ENCODE measurements at regions not wholly inside any gene's neighbourhood (a gene's known extent, or its start where the extent isn't known, plus 50 kb on each side); places are given as distances from the start of the nearest gene placed in this dataset.
"Not testable (repeated sequence)": the region's sequence is repeated elsewhere in the genome, so short reads cannot be mapped to it uniquely, and the experiment has no call there.

DNA sequence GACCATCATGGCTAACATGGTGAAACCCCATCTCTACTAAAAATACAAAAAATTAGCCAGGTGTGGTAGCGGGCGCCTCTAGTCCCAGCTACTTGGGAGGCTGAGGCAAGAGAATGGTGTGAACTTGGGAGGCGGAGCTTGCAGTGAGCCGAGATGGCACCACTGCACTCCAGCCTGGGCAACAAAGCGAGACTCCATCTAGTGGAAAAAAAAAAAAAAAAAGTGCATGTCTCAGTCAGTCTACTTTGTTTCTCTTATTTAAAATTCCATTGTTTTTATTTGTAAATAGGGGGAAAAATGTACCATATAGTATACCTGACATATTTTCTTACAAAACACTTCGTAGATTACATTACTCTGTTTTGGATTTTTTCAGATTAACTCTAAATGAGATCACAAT is 1471.4 kb downstream of the SUCLG1 start:
- H3K36me3 Mint-ChIP-seq, CTCF ChIA-PET, H3K27me3 Mint-ChIP-seq, DNase-seq, H3K27ac Mint-ChIP-seq, H3K4me1 Mint-ChIP-seq, H3K4me3 Mint-ChIP-seq: not testable (repeated sequence)
- H3K9me3 Mint-ChIP-seq = peaks cover 16% of the 10 kb centered on the region

DNA sequence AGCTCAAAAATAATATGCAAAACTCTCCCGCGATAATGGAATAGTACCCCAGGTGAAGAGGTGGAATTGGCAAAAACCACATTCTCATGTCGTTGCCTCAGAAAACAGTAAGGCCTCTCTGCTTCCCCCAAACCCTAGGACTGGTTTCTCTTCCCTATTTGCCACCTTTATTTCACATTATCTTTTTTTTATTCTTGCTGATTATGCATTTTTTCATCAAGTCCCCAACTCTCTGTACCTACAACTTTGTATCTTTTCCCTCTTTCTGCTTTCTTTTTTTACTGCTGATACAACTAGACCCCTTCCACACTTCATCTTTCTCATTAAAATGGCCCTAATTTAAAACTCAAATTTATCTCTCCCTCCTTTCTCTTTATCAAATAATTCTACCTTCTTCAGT is 1472.2 kb downstream of the SUCLG1 start:
- Mint-ChIP-seq H3K4me3 (no peak overlapping the region), H3K36me3 (no peaks in the 10 kb centered on the region), H3K9me3 (peaks cover 16% of the 10 kb centered on the region), H3K4me1 (no peaks in the 10 kb centered on the region), H3K27me3 (no peaks in the 10 kb centered on the region), H3K27ac (no peak overlapping the region)
- CTCF ChIA-PET = no interaction called here
- no peak for DNase-seq

DNA sequence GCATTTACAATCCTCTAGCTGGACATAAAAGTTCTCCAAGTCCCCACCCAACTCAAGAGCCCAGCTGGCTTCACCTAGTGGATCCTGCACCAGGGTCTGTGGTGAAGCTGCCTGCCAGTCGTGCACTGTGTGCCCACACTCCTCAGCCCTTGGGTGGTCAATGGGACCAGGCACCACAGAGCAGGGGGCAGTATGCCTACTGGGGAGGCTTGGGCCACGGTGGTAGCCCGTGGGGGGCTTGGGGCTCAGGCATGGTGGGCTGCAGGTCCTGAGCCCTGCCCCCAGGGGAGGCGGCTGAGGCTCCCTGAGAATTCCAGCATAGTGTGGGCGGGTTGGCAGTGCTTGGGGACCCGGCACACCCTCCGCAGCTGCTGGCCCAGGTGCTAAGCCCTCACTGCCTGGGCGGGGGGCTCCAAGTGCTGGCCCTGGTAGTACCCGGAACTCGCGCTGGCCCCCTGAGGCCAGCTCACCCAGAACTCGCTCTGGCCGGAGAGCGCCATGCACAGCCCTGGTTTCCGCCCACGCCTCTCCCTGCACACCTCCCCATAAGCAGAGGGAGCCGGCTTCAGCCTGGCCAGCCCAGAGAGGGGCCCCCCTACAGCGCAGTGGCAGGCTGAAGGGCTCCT is 1473.4 kb downstream of the SUCLG1 start:
- Mint-ChIP-seq H3K27me3 (no peaks in the 10 kb centered on the region), H3K4me1 (no peaks in the 10 kb centered on the region), H3K27ac (no peak overlapping the region), H3K9me3 (peaks cover 14% of the 10 kb centered on the region), H3K36me3 (no peaks in the 10 kb centered on the region), H3K4me3 (no peak overlapping the region)
- CTCF ChIA-PET = no interaction called here
- no peak for DNase-seq

DNA sequence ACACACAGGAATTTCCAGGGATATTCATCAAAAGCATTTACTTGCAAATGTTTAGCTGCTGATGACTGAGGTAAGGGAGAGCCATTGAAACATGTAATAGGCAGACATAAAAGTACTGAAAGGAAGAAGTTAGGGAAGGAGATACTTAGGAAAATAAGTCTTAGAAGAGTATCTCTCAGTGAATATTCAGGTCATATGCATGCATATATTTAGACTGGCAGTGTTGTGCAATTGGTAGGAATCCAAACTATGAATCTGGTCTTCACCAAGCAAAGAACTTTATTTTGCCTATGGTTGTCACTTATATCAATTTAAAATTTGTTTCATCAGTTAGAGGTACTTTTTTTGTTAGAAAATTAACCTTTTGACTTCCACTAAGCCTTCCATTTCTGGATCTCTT is 1490.7 kb downstream of the SUCLG1 start:
- no peak overlapping the region for H3K4me3 Mint-ChIP-seq

DNA sequence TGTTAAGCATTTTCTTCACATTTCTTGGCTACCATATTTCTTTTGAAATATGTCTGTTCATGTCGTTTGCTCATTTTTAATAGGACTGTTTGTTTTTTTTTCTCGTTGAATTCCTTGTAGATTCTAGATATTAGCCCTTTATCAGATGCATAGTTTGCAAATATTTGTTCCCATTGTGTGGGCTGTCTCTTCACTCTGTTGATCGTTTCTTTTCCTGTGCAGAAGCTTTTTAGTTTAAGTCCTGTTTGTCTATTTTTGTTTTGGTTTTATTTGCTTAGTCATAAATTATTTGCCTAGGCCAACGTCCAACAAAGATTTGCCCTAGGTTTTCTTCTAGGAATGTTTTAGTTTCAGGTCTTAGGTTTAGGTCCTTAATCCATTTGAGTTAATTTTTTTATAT is 1494.7 kb downstream of the SUCLG1 start:
- Mint-ChIP-seq H3K27me3 (no peaks in the 10 kb centered on the region), H3K4me3 (no peak overlapping the region), H3K27ac (no peak overlapping the region), H3K36me3 (no peaks in the 10 kb centered on the region), H3K9me3 (peaks cover 12% of the 10 kb centered on the region), H3K4me1 (no peaks in the 10 kb centered on the region)
- CTCF ChIA-PET = no interaction called here
- DNase-seq = no peak

More for the DNA sequence above, 1490.7 kb downstream of the SUCLG1 start:
- Mint-ChIP-seq H3K4me1 (no peaks in the 10 kb centered on the region), H3K36me3 (no peaks in the 10 kb centered on the region), H3K27ac (no peak overlapping the region), H3K9me3 (peaks cover 15% of the 10 kb centered on the region), H3K27me3 (no peaks in the 10 kb centered on the region)
- DNase-seq = no peak
- CTCF ChIA-PET = no interaction called here

DNA sequence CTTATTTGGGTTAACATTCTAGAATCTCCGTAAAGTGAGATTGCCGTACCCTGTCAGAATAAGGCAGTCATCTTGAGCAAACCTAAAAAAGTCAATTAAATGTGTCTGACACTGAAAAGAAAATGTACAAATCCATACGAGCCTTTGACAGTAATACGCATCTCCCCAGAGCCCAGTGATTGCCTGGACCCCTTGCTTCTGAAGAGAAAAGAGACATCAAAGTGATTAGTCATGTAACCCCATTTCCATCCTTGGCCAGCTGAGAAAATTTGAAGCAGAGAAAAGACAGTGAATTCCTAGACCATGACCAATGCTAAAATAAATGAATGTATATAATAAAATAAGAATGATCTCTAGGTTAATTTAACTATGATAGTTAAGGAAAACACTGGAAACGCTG is 1499.4 kb downstream of the SUCLG1 start:
- H3K27ac Mint-ChIP-seq = no peak overlapping the region
- CTCF ChIA-PET = no interaction called here
- H3K9me3 Mint-ChIP-seq = peaks cover 7% of the 10 kb centered on the region
- no peaks in the 10 kb centered on the region for H3K4me1 Mint-ChIP-seq
- H3K36me3 Mint-ChIP-seq = no peaks in the 10 kb centered on the region
- H3K27me3 Mint-ChIP-seq = no peaks in the 10 kb centered on the region
- DNase-seq = no peak
- no peak overlapping the region for H3K4me3 Mint-ChIP-seq

DNA sequence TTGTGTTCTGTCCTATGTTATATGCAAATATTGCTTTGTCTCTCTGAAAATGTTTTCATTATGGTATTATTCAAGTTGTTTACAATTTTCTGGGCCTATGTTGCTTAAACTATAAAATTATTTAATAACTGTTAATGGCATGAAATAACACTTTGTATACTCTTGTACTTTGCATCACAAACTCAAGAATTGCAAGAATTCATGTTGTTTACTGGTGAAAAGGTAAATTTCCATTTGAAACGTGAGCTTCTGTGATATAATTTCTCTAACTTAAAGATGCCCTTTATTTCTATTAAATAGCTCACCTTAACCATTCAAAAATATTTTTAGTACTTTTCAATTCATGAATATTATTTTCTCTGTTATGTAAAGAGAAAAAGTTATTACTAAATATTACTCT is 1504.2 kb downstream of the SUCLG1 start:
- CTCF ChIA-PET = no interaction called here
- no peaks in the 10 kb centered on the region for H3K36me3 Mint-ChIP-seq
- no peak overlapping the region for H3K4me3 Mint-ChIP-seq
- no peak overlapping the region for H3K27ac Mint-ChIP-seq
- no peaks in the 10 kb centered on the region for H3K27me3 Mint-ChIP-seq
- peaks cover 4% of the 10 kb centered on the region for H3K9me3 Mint-ChIP-seq
- no peaks in the 10 kb centered on the region for H3K4me1 Mint-ChIP-seq
- no peak for DNase-seq

DNA sequence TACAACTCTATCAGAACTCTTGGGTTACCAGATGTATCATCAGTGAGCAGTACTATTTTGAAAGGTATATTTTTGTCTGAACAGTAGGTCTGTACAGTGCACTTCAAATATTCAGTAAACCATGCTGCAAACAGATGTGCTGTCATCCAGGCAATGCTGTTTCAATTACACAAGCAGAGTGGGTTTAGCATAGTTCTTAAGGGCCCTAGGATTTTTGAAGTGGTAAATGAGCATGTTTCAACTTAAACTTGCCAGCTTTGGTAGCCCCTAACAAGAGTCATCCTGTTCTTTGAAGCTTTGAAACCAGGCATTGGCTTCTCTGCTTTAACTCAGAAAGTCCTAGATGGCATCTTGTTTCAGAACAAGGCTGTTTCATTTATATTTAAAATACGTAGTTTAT is 1519.9 kb downstream of the SUCLG1 start:
- H3K27me3 Mint-ChIP-seq = no peaks in the 10 kb centered on the region
- no peak overlapping the region for H3K4me3 Mint-ChIP-seq
- no peak overlapping the region for H3K27ac Mint-ChIP-seq
- H3K9me3 Mint-ChIP-seq = peaks cover 11% of the 10 kb centered on the region
- DNase-seq = no peak
- H3K4me1 Mint-ChIP-seq = no peaks in the 10 kb centered on the region
- CTCF ChIA-PET = no interaction called here
- no peaks in the 10 kb centered on the region for H3K36me3 Mint-ChIP-seq

DNA sequence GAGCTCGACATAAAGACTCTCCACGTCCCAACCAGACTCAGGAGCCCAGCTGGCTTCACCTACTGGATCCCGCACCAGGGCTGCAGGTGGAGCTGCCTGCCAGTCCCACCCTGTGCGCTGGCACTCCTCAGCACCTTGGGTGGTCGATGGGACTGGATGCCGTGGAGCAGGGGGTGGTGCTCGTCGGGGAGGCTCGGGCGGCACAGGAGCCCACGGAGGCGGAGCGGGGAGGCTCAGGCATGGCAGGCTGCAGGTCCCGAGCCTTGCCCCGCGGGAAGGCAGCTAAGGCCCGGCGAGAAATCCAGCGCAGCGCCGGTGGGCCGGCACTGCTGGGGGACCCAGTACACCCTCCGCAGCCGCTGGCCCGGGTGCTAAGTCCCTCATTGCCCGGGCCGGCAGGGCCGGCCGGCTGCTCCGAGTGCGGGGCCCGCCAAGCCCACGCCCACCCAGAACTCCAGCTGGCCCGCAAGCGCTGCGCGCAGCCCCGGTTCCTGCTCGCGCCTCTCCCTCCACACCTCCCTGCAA is 1520.7 kb downstream of the SUCLG1 start:
- H3K36me3 Mint-ChIP-seq, DNase-seq, H3K27me3 Mint-ChIP-seq, CTCF ChIA-PET, H3K4me3 Mint-ChIP-seq, H3K27ac Mint-ChIP-seq, H3K4me1 Mint-ChIP-seq: not testable (repeated sequence)
- peaks cover 10% of the 10 kb centered on the region for H3K9me3 Mint-ChIP-seq

DNA sequence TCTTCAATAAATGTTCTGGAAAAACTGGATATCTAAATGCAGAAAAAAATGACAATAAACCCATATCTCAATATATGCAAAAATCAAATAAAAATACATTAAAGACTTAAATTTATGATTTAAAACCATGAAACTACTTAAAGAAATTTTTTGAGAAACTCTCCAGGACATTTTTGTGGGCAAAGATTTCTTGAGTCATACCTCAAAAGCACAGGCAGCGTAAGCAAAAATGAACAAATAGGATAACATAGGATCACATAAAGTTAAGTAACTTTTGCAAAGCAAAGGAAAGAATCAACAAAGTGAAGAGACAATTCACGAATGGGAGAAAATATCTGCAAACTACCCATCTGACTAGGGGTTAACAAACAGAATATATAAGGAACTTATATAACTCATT is 1545.5 kb downstream of the SUCLG1 start:
- no peaks in the 10 kb centered on the region for H3K27me3 Mint-ChIP-seq

DNA sequence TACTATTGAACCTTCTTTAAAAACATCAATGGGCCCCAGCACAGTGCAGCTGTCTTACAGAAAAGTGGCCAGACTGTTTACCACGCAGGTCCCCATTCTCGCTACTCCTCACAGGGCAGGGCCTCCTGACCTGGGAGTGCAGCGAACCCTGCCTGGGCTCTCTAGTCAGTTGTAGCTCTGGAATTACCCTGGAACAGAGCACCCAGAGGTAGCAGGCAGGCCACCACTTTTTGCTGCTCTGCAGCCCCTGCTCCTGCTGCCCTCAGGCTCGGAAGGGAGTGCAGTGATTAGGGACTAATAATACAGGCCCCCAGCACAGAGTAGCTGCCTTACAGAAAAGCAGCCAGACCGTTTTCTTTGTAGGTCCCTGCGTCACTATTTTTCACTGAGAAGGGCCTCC is 1563.0 kb downstream of the SUCLG1 start:
- no peak for DNase-seq
- CTCF ChIA-PET = no interaction called here
- Mint-ChIP-seq H3K27me3 (no peaks in the 10 kb centered on the region), H3K4me3 (no peak overlapping the region), H3K9me3 (peaks cover 5% of the 10 kb centered on the region), H3K27ac (no peak overlapping the region), H3K4me1 (no peaks in the 10 kb centered on the region), H3K36me3 (no peaks in the 10 kb centered on the region)

More for the DNA sequence above, 1545.5 kb downstream of the SUCLG1 start:
- Mint-ChIP-seq H3K4me1 (no peaks in the 10 kb centered on the region), H3K36me3 (no peaks in the 10 kb centered on the region), H3K4me3 (no peak overlapping the region), H3K9me3 (peaks cover 1% of the 10 kb centered on the region), H3K27ac (no peak overlapping the region)
- CTCF ChIA-PET = no interaction called here
- DNase-seq = no peak

DNA sequence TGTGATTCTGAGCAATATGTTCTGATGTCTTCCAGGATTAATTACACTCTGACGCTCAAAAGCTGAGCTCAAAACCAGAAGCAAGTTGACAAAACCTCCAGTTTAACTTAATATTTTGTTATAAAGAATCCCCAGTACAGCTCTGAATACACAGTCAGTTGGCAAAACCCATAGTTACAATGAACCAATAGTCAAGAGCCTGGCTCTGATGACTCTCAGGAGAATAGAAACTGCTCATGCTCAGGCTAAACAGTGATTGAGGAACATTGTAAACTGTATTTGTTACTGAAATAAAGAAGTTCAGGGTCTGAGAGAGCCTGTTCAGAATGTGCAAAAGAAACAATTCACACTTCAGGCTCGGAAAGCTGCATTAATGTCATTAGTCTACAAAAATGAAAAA is 1565.9 kb downstream of the SUCLG1 start:
- Mint-ChIP-seq H3K4me3 (no peak overlapping the region), H3K27me3 (no peaks in the 10 kb centered on the region), H3K9me3 (peaks cover 5% of the 10 kb centered on the region), H3K4me1 (no peaks in the 10 kb centered on the region), H3K27ac (no peak overlapping the region), H3K36me3 (no peaks in the 10 kb centered on the region)
- no peak for DNase-seq
- CTCF ChIA-PET = no interaction called here

DNA sequence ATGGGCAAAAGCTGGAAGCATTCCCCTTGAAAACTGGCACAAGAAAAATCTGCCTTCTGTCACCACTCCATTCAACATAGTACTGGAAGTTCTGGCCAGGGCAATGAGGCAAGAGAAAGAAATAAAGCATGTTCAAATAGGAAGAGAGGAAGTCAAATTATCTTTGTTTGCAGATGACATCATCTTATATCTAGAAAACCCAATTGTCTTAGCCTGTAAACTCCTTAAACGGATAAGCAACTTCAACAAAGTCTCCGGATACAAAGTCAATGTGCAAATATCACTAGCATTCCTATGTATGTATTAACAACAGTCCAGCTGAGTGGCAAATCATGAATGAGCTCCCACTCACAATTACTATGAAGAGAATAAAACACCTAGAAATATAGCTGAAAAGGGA is 1579.3 kb downstream of the SUCLG1 start:
- H3K27me3 Mint-ChIP-seq = no peaks in the 10 kb centered on the region
- H3K9me3 Mint-ChIP-seq = peaks cover 9% of the 10 kb centered on the region
- CTCF ChIA-PET = no interaction called here
- no peak overlapping the region for H3K27ac Mint-ChIP-seq
- no peaks in the 10 kb centered on the region for H3K4me1 Mint-ChIP-seq
- no peak for DNase-seq
- no peak overlapping the region for H3K4me3 Mint-ChIP-seq
- no peaks in the 10 kb centered on the region for H3K36me3 Mint-ChIP-seq

DNA sequence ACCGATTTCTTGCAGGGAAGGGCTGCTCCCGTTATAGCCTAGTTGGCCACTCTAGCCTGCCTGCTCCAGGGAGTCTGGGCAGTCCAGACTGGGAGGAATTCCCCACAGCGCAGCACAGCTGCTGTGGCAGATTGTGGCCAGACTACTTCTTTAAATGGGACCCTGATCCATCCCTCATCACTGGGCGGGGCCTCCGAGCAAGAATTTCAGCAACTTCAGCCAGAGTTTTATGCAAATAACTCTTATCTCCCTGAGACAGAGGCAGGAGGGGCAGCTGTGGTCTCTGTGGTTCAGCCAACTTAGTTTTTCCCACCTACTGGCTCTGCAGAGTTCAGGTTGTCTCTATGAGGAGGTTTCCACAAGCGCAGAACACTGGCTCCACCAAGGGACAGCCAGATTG is 1583.2 kb downstream of the SUCLG1 start:
- H3K36me3 Mint-ChIP-seq = no peaks in the 10 kb centered on the region
- no peak overlapping the region for H3K27ac Mint-ChIP-seq
- H3K9me3 Mint-ChIP-seq = peaks cover 1% of the 10 kb centered on the region
- no peak for DNase-seq
- no peak overlapping the region for H3K4me3 Mint-ChIP-seq
- no peaks in the 10 kb centered on the region for H3K4me1 Mint-ChIP-seq
- CTCF ChIA-PET = no interaction called here
- H3K27me3 Mint-ChIP-seq = no peaks in the 10 kb centered on the region

DNA sequence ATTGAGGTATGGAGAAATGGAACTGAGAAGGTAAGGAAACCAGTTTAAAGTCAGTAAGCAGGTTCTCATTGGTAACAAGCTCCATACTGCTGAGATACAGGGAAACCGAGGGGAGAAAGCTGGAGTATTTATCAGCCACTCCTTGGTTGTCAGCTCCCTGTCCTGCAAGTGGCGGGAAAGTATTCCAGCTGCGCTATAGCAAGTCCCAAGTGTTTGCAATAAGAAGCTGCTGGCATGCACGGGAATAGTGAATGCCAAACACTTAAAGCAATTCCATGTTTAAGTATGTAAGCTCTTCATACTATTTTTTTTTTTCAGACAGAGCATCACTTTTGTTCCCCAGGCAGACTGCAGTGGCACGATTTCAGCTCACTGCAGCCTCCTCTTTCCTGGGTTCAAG is 1601.1 kb downstream of the SUCLG1 start:
- Mint-ChIP-seq H3K9me3 (peaks cover 3% of the 10 kb centered on the region), H3K36me3 (no peaks in the 10 kb centered on the region), H3K4me3 (no peak overlapping the region), H3K4me1 (no peaks in the 10 kb centered on the region), H3K27me3 (no peaks in the 10 kb centered on the region), H3K27ac (no peak overlapping the region)
- DNase-seq = no peak
- CTCF ChIA-PET = no interaction called here

DNA sequence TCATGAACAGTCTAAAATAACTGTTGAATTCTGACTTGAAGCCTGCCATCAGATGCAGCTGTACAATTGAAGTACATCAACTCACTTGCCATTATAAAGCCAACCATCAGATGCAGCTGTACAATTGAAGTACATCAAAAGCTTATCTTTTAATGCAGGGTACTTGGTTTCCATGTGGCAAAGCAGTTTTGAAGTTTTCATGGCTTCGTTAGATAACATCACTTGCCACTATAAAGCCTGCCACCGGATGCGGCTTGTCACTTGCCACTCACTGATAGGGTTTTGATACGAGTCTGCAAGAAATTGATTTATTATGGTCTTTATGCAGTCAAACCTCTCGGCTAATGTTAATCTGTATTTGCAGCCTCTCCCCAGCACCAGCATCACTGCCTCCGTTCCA is 1605.8 kb downstream of the SUCLG1 start:
- H3K4me1 Mint-ChIP-seq = no peaks in the 10 kb centered on the region

More for the DNA sequence above, 1605.8 kb downstream of the SUCLG1 start:
- Mint-ChIP-seq H3K27ac (no peak overlapping the region), H3K9me3 (peaks cover 2% of the 10 kb centered on the region), H3K27me3 (no peaks in the 10 kb centered on the region), H3K36me3 (no peaks in the 10 kb centered on the region), H3K4me3 (no peak overlapping the region)
- CTCF ChIA-PET = no interaction called here
- no peak for DNase-seq
